ENCODE measurements at regions not wholly inside any gene's neighbourhood (a gene's known extent, or its start where the extent isn't known, plus 50 kb on each side); places are given as distances from the start of the nearest gene placed in this dataset.

DNA sequence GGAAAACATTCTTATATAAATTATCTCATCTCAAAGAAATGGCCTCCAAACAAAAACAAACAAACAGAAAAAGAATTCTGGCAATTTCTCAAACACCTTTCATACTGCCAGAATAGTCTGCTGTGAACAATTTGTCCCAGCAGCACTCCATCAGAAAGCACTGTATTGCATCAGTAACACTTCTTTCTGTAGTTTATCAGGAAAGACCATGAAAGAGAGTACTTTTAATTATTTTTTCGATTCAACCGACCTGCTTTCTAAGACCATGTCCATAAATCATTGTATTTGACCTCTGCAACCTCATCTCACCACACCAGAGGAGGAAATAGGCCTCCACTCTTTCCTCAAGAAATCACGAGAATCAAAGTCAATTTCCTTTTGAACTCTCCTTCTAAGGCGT, 1579.9 kb downstream of the MRPL39 start:
- TF ChIP-seq, protein P1, sequence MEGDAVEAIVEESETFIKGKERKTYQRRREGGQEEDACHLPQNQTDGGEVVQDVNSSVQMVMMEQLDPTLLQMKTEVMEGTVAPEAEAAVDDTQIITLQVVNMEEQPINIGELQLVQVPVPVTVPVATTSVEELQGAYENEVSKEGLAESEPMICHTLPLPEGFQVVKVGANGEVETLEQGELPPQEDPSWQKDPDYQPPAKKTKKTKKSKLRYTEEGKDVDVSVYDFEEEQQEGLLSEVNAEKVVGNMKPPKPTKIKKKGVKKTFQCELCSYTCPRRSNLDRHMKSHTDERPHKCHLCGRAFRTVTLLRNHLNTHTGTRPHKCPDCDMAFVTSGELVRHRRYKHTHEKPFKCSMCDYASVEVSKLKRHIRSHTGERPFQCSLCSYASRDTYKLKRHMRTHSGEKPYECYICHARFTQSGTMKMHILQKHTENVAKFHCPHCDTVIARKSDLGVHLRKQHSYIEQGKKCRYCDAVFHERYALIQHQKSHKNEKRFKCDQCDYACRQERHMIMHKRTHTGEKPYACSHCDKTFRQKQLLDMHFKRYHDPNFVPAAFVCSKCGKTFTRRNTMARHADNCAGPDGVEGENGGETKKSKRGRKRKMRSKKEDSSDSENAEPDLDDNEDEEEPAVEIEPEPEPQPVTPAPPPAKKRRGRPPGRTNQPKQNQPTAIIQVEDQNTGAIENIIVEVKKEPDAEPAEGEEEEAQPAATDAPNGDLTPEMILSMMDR (IDR thresholded peaks at IDR 0.05), result no peak
- TF ChIP-seq POLR2A (IDR thresholded peaks at IDR 0.05) (no peak), POLR2AphosphoS5 (IDR thresholded peaks at IDR 0.05) (no peak)
